ENCODE measurements at regions not wholly inside any gene's neighbourhood (a gene's known extent, or its start where the extent isn't known, plus 50 kb on each side); places are given as distances from the start of the nearest gene placed in this dataset.

DNA sequence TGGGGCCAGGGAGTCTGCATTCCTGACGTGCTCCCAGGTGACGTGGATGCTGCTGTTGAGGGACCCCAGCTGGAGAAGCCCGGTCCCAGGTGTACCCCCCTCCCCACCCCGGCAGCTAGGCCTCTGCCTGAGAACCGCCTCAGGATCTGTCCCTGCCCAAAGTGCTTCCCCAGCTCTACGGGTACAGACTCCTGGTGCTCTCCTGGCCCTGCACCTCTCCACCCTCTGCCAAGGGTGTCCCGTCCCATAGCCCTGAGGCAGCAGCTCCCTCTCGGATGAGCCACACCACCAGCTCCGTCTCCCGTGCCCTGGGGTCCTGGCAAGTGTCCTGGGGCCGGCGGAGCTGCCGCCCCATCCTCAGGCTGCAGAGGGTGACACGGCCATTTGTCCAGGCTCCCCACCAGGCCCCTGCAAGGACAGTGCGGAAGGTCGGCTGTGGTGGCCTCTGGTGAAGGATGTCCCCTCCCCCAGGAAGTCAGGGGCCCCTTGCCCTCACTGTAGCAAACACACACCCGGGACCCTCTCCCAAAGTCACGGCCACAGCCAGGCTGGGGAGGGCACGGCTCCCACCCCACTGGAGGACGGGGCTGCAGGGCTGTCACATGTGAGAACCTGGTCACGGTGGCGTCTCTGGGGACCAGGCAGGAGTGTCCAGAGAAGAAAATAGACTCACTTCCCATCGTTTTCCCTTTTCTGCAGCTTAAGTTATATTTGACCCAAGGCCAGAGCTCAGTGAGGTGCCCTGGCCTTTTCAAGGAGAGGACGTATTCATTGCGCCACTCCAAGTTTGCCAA, 74.4 kb upstream of the FBRSL1 start:
- Mint-ChIP-seq H3K27ac (no peak overlapping the region), H3K4me1 (peaks cover 26% of the 10 kb centered on the region), H3K27me3 (ENCODE audit: low read depth) (peaks cover 33% of the 10 kb centered on the region), H3K36me3 (ENCODE audit: low read depth) (no peaks in the 10 kb centered on the region), H3K9me3 (peaks cover 6% of the 10 kb centered on the region), H3K4me3 (peak overlapping the region in 1 of 3 experiments; percentile 56)
- TF ChIP-seq CTCF (IDR thresholded peaks at IDR 0.05; ENCODE audit: unreplicated experiment in 3 of 3) = no peak

- Mint-ChIP-seq H3K36me3 (ENCODE audit: low read depth) (no peaks in the 10 kb centered on the region), H3K27me3 (ENCODE audit: low read depth) (peaks cover 27% of the 10 kb centered on the region), H3K4me1 (peaks cover 22% of the 10 kb centered on the region), H3K9me3 (peaks cover 4% of the 10 kb centered on the region), H3K4me3 (no peak overlapping the region), H3K27ac (no peak overlapping the region)
- peak; percentile 92 to 95 (median 93) for TF ChIP-seq CTCF (IDR thresholded peaks at IDR 0.05; ENCODE audit: unreplicated experiment in 3 of 3)
These were observed 75.2 kb upstream of the FBRSL1 start for GRCh38 chr12:132414634-132415326.

- peaks cover 16% of the 10 kb centered on the region for H3K4me1 Mint-ChIP-seq
- H3K27me3 Mint-ChIP-seq (ENCODE audit: low read depth) = peaks cover 22% of the 10 kb centered on the region
- no peak overlapping the region for H3K4me3 Mint-ChIP-seq
- H3K9me3 Mint-ChIP-seq = peaks cover 4% of the 10 kb centered on the region
- TF ChIP-seq CTCF (IDR thresholded peaks at IDR 0.05; ENCODE audit: unreplicated experiment in 3 of 3) = peak; percentile 87 to 91 (median 89)
- no peak overlapping the region for H3K27ac Mint-ChIP-seq
- no peaks in the 10 kb centered on the region for H3K36me3 Mint-ChIP-seq (ENCODE audit: low read depth)
These were observed 75.9 kb upstream of the FBRSL1 start for GRCh38 chr12:132413931-132414588.

DNA sequence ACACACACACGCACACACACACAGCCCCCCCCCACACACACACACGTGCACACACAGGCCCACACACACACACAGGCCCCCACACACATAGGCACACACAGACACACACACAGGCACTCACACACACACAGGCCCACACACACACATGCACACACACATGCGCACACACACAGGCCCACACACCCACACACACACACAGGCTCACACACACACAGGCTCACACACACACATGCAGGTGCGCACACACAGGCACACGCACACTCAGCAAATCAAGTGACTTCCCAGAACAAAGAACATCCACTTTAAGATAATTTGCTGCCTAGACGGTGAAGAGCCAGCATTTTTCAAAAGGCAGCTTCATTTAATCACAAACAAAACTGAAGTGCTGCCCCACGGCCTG, 78.5 kb upstream of the FBRSL1 start:
- Mint-ChIP-seq H3K4me3 (peak overlapping the region in 2 of 3 experiments; percentile 2 to 29), H3K27me3 (ENCODE audit: low read depth) (peaks cover 20% of the 10 kb centered on the region), H3K27ac (peak overlapping the region; percentile 40 to 74 (median 57)), H3K36me3 (ENCODE audit: low read depth) (no peaks in the 10 kb centered on the region), H3K9me3 (peaks cover 4% of the 10 kb centered on the region), H3K4me1 (peaks cover 12% of the 10 kb centered on the region)
- TF ChIP-seq CTCF (IDR thresholded peaks at IDR 0.05; ENCODE audit: unreplicated experiment in 3 of 3) = no peak

DNA sequence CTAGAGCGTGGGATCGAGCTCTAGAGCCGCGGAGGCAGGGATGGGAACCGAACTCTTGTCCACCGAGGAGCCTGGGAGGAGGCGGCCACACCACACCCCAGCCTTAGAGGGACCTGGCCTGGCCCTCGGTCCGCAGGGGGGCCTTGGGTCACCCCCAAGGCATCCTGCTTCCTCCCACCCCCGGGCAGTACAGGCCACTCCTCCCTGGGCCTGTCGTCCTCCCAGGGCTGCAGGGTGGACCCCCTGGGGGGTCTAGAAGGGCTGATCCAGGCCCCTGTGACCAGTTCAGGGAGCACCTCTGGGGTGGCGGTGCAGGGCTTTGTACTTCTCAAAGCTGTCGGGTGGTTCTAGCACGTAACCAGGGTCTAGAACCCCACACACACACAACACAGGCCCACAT, 79.1 kb upstream of the FBRSL1 start:
- Mint-ChIP-seq H3K27ac (peak overlapping the region in 1 of 3 experiments; percentile 74), H3K9me3 (peaks cover 4% of the 10 kb centered on the region), H3K4me1 (peaks cover 12% of the 10 kb centered on the region), H3K27me3 (ENCODE audit: low read depth) (peaks cover 17% of the 10 kb centered on the region), H3K4me3 (no peak overlapping the region), H3K36me3 (ENCODE audit: low read depth) (no peaks in the 10 kb centered on the region)
- TF ChIP-seq CTCF (IDR thresholded peaks at IDR 0.05; ENCODE audit: unreplicated experiment in 3 of 3) = no peak
